PFSK-1 (cell line): ENCODE measurements at regions not wholly inside any gene's neighbourhood (a gene's known extent, or its start where the extent isn't known, plus 50 kb on each side); places are given as distances from the start of the nearest gene placed in this dataset.

Experiments used
- POLR2AphosphoS5 ChIP-seq: IDR thresholded peaks from 2 replicates; pipeline ENCODE4 v1.6.1; 2012; ENCODE audit warnings: low read depth, mild to moderate bottlenecking, control low read depth, low read length, moderate library complexity
- SIN3A ChIP-seq: IDR thresholded peaks from 2 replicates; pipeline ENCODE4 v1.6.1; 2012; ENCODE audit warnings: mild to moderate bottlenecking, low read length, moderate library complexity, borderline replicate concordance; ENCODE audit not compliant: insufficient read depth
- TAF1 ChIP-seq: IDR thresholded peaks from 2 replicates; pipeline ENCODE4 v1.6.1; 2012; ENCODE audit warnings: low read length, control low read depth, borderline replicate concordance; ENCODE audit not compliant: insufficient read depth

- TF ChIP-seq POLR2AphosphoS5 (no peak), SIN3A (no peak), TAF1 (no peak)
Measured at GRCh38 chr14:96702831-96703230, 94.4 kb upstream of the VRK1 start.
